Activated naive CD4-positive, alpha-beta T cell treated with anti-CD3 and anti-CD28 coated beads, Interleukin-2, amount 50 U/mL, for 72 hours (primary cell): ENCODE measurements at regions not wholly inside any gene's neighbourhood (a gene's known extent, or its start where the extent isn't known, plus 50 kb on each side); places are given as distances from the start of the nearest gene placed in this dataset.
A peak's percentile ranks its signal among the peaks of the same experiment; 100 is the strongest.

Experiments used
- ATAC-seq, 2 donors: fragments of 150-1000 bp; cut with Tn5 transposase; 2 replicates each; pipeline ENCODE4 v1.10.0; 2021; ENCODE audit warnings: mild to moderate bottlenecking in 2 of 2, moderate library complexity in 2 of 2
- DNase-seq, 2 donors: peaks; one replicate each; pipeline ENCODE4 v3.0.0; 2021 to 2022; ENCODE audit warnings: low spot score in 2 of 2
- H3K27ac Mint-ChIP-seq, 2 donors: one replicate each; pipeline ENCODE4 v1.8.0; 2022; ENCODE audit warnings: mild to moderate bottlenecking in 2 of 2, mixed read lengths in 2 of 2
- H3K36me3 Mint-ChIP-seq, 2 donors: one replicate each; pipeline ENCODE4 v1.8.0; 2022; ENCODE audit warnings: mixed read lengths in 2 of 2
- H3K9me3 Mint-ChIP-seq, 2 donors: one replicate each; pipeline ENCODE4 v1.8.0; 2022; ENCODE audit warnings: mixed read lengths in 2 of 2

- Mint-ChIP-seq H3K36me3 (no peaks in the 10 kb centered on the region), H3K9me3 (no peaks in the 10 kb centered on the region), H3K27ac (peak overlapping the region in 1 of 2 donors; percentile 5)
- DNase-seq = no peak
- ATAC-seq = no peak
Observed at GRCh38 chr6:109242925-109243324, 139.3 kb downstream of the CD164 start.

- Mint-ChIP-seq H3K36me3 (peaks cover 0 to 5% of the 10 kb centered on the region in 2 donors), H3K9me3 (peaks cover 0 to 8% of the 10 kb centered on the region in 2 donors), H3K27ac (no peak overlapping the region)
- DNase-seq (no peak), ATAC-seq (no peak)
Observed at GRCh38 chr6:109242029-109242428, 140.2 kb downstream of the CD164 start.

GRCh38 chr6:109241199-109241598, 141.1 kb downstream of the CD164 start:
- Mint-ChIP-seq H3K9me3 (peaks cover 0 to 11% of the 10 kb centered on the region in 2 donors), H3K36me3 (peaks cover 0 to 5% of the 10 kb centered on the region in 2 donors)
- no peak for ATAC-seq

GRCh38 chr6:109240370-109241084, 141.7 kb downstream of the CD164 start:
- Mint-ChIP-seq H3K27ac (no peak overlapping the region), H3K36me3 (peaks cover 0 to 5% of the 10 kb centered on the region in 2 donors), H3K9me3 (peaks cover 0 to 11% of the 10 kb centered on the region in 2 donors)
- DNase-seq (no peak), ATAC-seq (no peak)

More at GRCh38 chr6:109241199-109241598, 141.1 kb downstream of the CD164 start:
- no peak for DNase-seq
- no peak overlapping the region for H3K27ac Mint-ChIP-seq

- Mint-ChIP-seq H3K27ac (no peak overlapping the region), H3K36me3 (peaks cover 0 to 5% of the 10 kb centered on the region in 2 donors), H3K9me3 (peaks cover 0 to 11% of the 10 kb centered on the region in 2 donors)
- no peak for ATAC-seq
- no peak for DNase-seq
Observed at GRCh38 chr6:109239651-109240321, 142.5 kb downstream of the CD164 start.

- peaks cover 0 to 11% of the 10 kb centered on the region in 2 donors for H3K9me3 Mint-ChIP-seq
- ATAC-seq = no peak
- DNase-seq = no peak
- peaks cover 0 to 5% of the 10 kb centered on the region in 2 donors for H3K36me3 Mint-ChIP-seq
- H3K27ac Mint-ChIP-seq = no peak overlapping the region
Observed at GRCh38 chr6:109239160-109239559, 143.1 kb downstream of the CD164 start.

- no peak for ATAC-seq
- no peak for DNase-seq
- H3K27ac Mint-ChIP-seq = no peak overlapping the region
- peaks cover 0 to 5% of the 10 kb centered on the region in 2 donors for H3K36me3 Mint-ChIP-seq
- peaks cover 0 to 11% of the 10 kb centered on the region in 2 donors for H3K9me3 Mint-ChIP-seq
Observed at GRCh38 chr6:109238396-109238795, 143.1 kb downstream of the CEP57L1 start.

- H3K9me3 Mint-ChIP-seq = peaks cover 0 to 11% of the 10 kb centered on the region in 2 donors
- H3K27ac Mint-ChIP-seq = no peak overlapping the region
- DNase-seq (no peak), ATAC-seq (no peak)
- H3K36me3 Mint-ChIP-seq = peaks cover 0 to 5% of the 10 kb centered on the region in 2 donors
Observed at GRCh38 chr6:109237986-109238329, 142.7 kb downstream of the CEP57L1 start.

GRCh38 chr6:109237077-109237985, 142.0 kb downstream of the CEP57L1 start:
- Mint-ChIP-seq H3K36me3 (peaks cover 0 to 5% of the 10 kb centered on the region in 2 donors), H3K27ac (peak overlapping the region in 1 of 2 donors; percentile 22), H3K9me3 (peaks cover 0 to 11% of the 10 kb centered on the region in 2 donors)
- DNase-seq = no peak
- ATAC-seq = peak; percentile 66 to 84

- H3K36me3 Mint-ChIP-seq = peaks cover 0 to 5% of the 10 kb centered on the region in 2 donors
- H3K27ac Mint-ChIP-seq = peak overlapping the region in 1 of 2 donors; percentile 22
- peaks cover 0 to 11% of the 10 kb centered on the region in 2 donors for H3K9me3 Mint-ChIP-seq
- ATAC-seq = peak; percentile 67 to 72
- DNase-seq = peak in 1 of 2 donors; percentile 7
Observed at GRCh38 chr6:109236115-109237076, 141.1 kb downstream of the CEP57L1 start.

GRCh38 chr6:109235481-109236038, 140.3 kb downstream of the CEP57L1 start:
- H3K27ac Mint-ChIP-seq = no peak overlapping the region
- no peak for ATAC-seq
- H3K36me3 Mint-ChIP-seq = peaks cover 0 to 5% of the 10 kb centered on the region in 2 donors
- H3K9me3 Mint-ChIP-seq = peaks cover 0 to 11% of the 10 kb centered on the region in 2 donors
- DNase-seq = no peak

- H3K9me3 Mint-ChIP-seq = no peaks in the 10 kb centered on the region
- ATAC-seq = no peak
- no peak overlapping the region for H3K27ac Mint-ChIP-seq
- DNase-seq = no peak
- no peaks in the 10 kb centered on the region for H3K36me3 Mint-ChIP-seq
Observed at GRCh38 chr6:109230453-109230852, 135.1 kb downstream of the CEP57L1 start.

GRCh38 chr6:109229536-109229935, 134.2 kb downstream of the CEP57L1 start:
- Mint-ChIP-seq H3K9me3 (no peaks in the 10 kb centered on the region), H3K36me3 (no peaks in the 10 kb centered on the region), H3K27ac (no peak overlapping the region)
- DNase-seq (no peak), ATAC-seq (no peak)

GRCh38 chr6:109227646-109228045, 132.3 kb downstream of the CEP57L1 start:
- H3K36me3 Mint-ChIP-seq = no peaks in the 10 kb centered on the region
- no peak for DNase-seq
- H3K9me3 Mint-ChIP-seq = no peaks in the 10 kb centered on the region
- ATAC-seq = no peak
- H3K27ac Mint-ChIP-seq = peak overlapping the region in 1 of 2 donors; percentile 30

- no peak for ATAC-seq
- DNase-seq = no peak
- H3K36me3 Mint-ChIP-seq = no peaks in the 10 kb centered on the region
- H3K9me3 Mint-ChIP-seq = no peaks in the 10 kb centered on the region
- no peak overlapping the region for H3K27ac Mint-ChIP-seq
Observed at GRCh38 chr6:109226353-109226752, 131.0 kb downstream of the CEP57L1 start.
